Mammary epithelial cell (primary cell): ENCODE measurements at regions not wholly inside any gene's neighbourhood (a gene's known extent, or its start where the extent isn't known, plus 50 kb on each side); places are given as distances from the start of the nearest gene placed in this dataset.

Experiments used
- EZH2 ChIP-seq: IDR thresholded peaks from 2 replicates; pipeline ENCODE4 v1.6.1; 2012; ENCODE audit warnings: low read length, inconsistent platforms, borderline replicate concordance
- TF ChIP-seq, protein P1 (sequence below), 2 donors: IDR thresholded peaks in 1 of 2; conservative IDR thresholded peaks in 1 of 2; 2 replicates each; pipeline ENCODE4 v1.5.1; 2011 to 2012; ENCODE audit warnings: inconsistent platforms in 2 of 2, low read length in 2 of 2, mild to moderate bottlenecking in 2 of 2, control low read depth in 1 of 2, low read depth in 1 of 2; ENCODE audit not compliant: insufficient read depth in 1 of 2; ENCODE audit errors: extremely low read depth in 1 of 2

DNA sequence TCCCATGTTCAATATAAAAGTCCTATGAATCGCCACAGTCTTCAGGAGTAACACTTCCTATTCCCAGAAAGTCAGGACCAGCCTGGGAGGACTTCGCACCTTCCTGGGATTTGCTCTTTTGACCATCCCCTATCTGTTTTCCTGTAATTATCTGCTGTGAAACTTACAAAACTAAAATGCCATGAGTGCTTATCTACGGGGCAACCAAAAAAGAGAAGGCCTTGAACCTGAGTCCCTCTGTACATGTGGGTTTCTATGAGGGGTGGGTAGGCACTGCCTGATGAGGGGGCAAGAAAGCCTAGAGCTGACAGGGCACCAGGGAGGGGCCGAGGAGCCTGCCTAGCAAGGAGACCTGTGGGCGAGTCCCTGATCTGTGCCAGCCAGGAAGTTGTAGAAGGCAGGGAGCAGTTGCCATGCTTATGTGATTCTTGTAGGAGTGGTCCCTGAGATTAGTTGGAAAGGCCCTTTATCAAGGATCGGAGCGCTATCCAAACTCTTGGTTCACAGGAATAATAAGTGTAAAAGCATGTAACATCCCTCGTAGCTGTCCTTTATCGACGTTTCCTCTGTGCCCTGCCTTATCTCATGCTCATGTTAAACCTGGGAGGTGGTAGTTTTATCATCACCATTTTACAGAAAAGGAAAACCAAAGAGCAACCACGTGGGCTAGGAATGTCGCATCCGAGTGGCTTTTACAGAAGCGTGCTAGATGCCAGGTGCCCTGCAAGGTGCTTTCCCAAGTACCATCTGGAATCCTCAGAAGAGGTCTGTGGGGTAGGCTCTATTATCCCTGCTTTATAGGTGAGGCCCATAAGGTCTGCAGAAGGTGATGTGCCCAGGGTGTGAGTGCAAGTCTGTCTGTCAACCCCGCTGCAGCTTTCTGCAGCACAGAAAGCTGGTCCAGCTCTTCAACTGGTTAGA, 111.8 kb downstream of the B3GNT2 start:
- TF ChIP-seq, protein P1, sequence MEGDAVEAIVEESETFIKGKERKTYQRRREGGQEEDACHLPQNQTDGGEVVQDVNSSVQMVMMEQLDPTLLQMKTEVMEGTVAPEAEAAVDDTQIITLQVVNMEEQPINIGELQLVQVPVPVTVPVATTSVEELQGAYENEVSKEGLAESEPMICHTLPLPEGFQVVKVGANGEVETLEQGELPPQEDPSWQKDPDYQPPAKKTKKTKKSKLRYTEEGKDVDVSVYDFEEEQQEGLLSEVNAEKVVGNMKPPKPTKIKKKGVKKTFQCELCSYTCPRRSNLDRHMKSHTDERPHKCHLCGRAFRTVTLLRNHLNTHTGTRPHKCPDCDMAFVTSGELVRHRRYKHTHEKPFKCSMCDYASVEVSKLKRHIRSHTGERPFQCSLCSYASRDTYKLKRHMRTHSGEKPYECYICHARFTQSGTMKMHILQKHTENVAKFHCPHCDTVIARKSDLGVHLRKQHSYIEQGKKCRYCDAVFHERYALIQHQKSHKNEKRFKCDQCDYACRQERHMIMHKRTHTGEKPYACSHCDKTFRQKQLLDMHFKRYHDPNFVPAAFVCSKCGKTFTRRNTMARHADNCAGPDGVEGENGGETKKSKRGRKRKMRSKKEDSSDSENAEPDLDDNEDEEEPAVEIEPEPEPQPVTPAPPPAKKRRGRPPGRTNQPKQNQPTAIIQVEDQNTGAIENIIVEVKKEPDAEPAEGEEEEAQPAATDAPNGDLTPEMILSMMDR (conservative IDR thresholded peaks at IDR 0.05 in 1 of 2, IDR thresholded peaks at IDR 0.05 in 1 of 2; ENCODE audit: extremely low read depth in 1 of 2, insufficient read depth in 1 of 2, low read depth in 1 of 2, low read length in 2 of 2) = no peak
- TF ChIP-seq EZH2 = no peak
